ENCODE measurements at regions not wholly inside any gene's neighbourhood (a gene's known extent, or its start where the extent isn't known, plus 50 kb on each side); places are given as distances from the start of the nearest gene placed in this dataset.

DNA sequence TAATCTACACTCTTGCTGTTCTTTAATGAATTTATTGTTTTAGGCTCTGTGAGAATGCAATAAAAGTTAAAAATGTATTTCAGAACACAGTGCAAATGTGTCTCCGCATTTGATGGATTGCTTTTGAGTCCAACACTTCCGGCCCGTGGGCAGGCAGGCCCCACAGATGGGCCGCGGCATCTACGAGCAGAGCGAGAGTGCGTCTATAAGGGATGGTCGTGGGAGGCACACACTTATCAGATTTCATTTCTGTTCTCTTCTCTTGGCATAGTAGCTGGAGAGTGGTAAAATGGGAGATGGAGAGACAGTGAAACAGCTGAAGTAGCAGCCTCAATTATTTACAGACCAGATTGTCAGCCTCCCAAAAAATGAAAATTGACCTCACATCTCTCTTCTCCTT lies 134.2 kb downstream of the NAV1 start:
- TF ChIP-seq ZFX (IDR thresholded peaks at IDR 0.05) (no peak), CTCF (conservative IDR thresholded peaks at IDR 0.05) (no peak)

DNA sequence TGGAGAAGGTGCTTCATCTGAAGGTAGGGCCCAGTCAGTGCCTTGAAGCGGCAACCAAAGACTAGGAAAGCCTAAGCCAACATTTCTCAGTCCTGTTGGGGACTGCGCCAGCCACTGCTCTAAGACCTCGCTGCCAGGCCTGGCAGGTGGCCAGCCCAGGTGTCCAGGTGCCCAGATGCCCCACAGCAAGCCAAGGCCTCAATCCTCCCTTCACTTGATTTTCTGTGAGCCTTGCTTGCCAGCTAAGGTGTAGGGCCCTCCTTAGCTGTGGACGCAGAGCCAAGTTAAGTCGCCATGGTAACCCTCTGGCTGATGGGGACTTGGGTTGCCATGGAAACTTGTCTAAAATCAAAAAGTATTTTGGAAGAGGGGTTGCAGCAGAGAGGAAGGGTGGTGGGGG lies 135.0 kb downstream of the NAV1 start:
- TF ChIP-seq CTCF (conservative IDR thresholded peaks at IDR 0.05) (no peak), ZFX (IDR thresholded peaks at IDR 0.05) (no peak)

More for the DNA sequence above, 134.2 kb downstream of the NAV1 start:
- no peak overlapping the region for H3K27ac ChIP-seq

GRCh38 chr1:201675143-201675542 lies 136.2 kb downstream of the NAV1 start:
- TF ChIP-seq ZFX (IDR thresholded peaks at IDR 0.05) (no peak), CTCF (conservative IDR thresholded peaks at IDR 0.05) (no peak)
- no peak overlapping the region for H3K27ac ChIP-seq

More for the DNA sequence above, 135.0 kb downstream of the NAV1 start:
- H3K27ac ChIP-seq, result no peak overlapping the region

GRCh38 chr1:201676197-201676596 lies 137.3 kb downstream of the NAV1 start:
- no peak overlapping the region for H3K27ac ChIP-seq
- TF ChIP-seq ZFX (IDR thresholded peaks at IDR 0.05), result no peak

DNA sequence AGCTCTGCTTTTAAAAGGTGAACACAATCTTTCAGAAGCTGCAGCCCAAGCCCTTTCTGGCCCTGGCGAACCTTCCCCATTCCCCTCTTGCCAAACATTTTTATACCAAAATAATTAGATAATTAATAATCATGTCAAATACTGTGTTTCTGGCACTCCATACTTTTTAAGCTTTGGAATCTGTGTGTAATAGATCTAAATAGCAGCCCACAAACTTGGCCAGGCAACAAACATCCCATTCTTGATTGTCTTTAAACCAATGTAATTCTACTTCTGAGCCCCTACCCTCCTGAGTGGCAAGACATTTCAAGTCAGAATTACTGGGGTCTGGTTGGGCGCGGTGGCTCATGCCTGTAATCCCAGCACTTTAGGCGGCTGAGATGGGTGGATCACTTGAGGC lies 137.7 kb downstream of the NAV1 start:
- no peak overlapping the region for H3K27ac ChIP-seq
- TF ChIP-seq CTCF (conservative IDR thresholded peaks at IDR 0.05) (no peak), ZFX (IDR thresholded peaks at IDR 0.05) (no peak)

GRCh38 chr1:201678264-201679101 lies 139.6 kb downstream of the NAV1 start:
- H3K27ac ChIP-seq, result no peak overlapping the region
- TF ChIP-seq CTCF (conservative IDR thresholded peaks at IDR 0.05), result no peak
- TF ChIP-seq ZFX (IDR thresholded peaks at IDR 0.05), result no peak

- H3K27ac ChIP-seq, result no peak overlapping the region
- TF ChIP-seq CTCF (conservative IDR thresholded peaks at IDR 0.05) (no peak), ZFX (IDR thresholded peaks at IDR 0.05) (no peak)
These were observed 142.4 kb downstream of the NAV1 start for GRCh38 chr1:201681375-201681774.

DNA sequence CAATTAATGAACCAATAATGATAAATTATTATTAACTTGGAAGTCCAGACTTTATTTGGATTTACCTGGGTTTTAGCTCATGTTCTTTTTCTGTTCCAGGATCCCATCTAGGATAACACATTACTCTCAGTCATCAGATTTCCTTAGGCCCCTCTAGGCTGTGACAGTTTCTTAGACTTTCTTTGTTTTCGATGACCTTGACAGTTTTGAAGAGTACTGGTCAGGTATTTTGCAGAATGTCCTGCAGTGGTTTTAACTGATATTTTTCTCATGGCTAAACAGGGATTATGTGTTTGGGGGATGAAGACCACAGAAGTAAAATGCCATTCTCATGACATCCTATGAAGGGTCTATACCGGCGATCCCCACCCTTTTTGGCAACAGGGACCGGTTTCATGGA lies 144.0 kb downstream of the NAV1 start:
- TF ChIP-seq CTCF (conservative IDR thresholded peaks at IDR 0.05) (no peak), ZFX (IDR thresholded peaks at IDR 0.05) (no peak)
- H3K27ac ChIP-seq, result no peak overlapping the region

Measured in C4-2B (cell line).